Esophagus mucosa (tissue), 1 donor: ENCODE measurements at regions not wholly inside any gene's neighbourhood (a gene's known extent, or its start where the extent isn't known, plus 50 kb on each side); places are given as distances from the start of the nearest gene placed in this dataset.
"Not testable (repeated sequence)": the region's sequence is repeated elsewhere in the genome, so short reads cannot be mapped to it uniquely, and the experiment has no call there.

Source experiments
- ATAC-seq: fragments of 200-7000 bp; cut with Tn5 transposase; one replicate; pipeline ENCODE4 v1.9.1; 2020
- donor health status: DM: yes; HTN: yes; CAD: no.

DNA sequence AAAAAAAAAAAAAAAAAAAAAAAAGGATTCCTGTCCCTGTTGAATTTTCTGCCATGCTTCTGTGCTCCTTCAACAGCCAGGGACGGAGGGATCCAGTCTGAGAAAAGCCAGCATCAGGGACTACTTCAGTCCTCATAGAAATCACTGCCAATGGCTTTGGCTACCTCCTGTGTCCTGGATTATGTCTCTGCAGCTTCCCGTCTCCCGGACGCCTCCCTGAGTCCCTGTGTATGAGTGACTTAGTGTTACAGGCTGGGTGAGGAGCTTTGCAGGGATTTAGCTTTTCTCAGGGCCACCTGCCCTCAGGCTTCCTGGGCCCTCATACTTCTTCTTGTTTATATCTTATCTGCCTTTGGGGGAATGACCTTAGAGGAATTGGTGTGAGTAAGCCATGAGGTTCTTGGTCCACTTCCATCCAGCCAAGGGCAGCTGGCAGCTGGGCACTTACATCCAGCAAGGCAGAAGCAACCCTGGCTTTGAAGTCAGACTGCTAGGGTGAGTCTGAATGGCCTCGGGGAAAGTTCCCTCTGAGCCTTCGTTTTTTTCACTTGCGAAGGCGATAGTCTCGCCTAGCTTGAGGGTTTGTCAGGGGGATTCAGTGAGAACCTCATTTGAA, 83.6 kb upstream of the CRYM start:
- not testable (repeated sequence) for ATAC-seq

- ATAC-seq, result not testable (repeated sequence)
Observed at GRCh38 chr16:21361045-21361444, 83.0 kb upstream of the CRYM start.

- not testable (repeated sequence) for ATAC-seq
Observed at GRCh38 chr16:21359513-21359912, 81.4 kb upstream of the CRYM start.

- ATAC-seq, result peak; percentile 40
Observed at GRCh38 chr16:21358261-21358795, 80.2 kb upstream of the CRYM start.

DNA sequence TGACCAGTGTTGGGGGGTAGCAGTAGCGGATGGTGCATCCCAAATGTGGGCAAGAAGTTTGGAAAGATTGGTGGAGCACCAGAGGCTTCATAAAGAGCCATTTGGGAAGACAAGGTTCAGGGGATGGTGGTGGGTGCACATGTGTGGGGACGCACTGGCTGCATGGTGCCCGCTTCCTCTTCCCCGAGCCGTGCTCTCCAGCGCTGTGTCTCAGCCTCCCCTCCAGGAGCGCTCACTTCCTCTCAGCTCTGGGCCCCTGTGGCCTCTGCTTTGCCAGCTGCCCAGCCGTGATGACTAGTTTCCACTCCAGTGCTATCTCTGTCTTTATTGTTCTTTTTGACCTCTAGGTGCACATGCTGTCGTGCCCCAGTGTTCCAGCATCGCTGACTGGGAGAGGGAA, 78.2 kb upstream of the CRYM start:
- peak; percentile 30 for ATAC-seq

GRCh38 chr16:21351433-21351832, 73.3 kb upstream of the CRYM start:
- ATAC-seq, result not testable (repeated sequence)

DNA sequence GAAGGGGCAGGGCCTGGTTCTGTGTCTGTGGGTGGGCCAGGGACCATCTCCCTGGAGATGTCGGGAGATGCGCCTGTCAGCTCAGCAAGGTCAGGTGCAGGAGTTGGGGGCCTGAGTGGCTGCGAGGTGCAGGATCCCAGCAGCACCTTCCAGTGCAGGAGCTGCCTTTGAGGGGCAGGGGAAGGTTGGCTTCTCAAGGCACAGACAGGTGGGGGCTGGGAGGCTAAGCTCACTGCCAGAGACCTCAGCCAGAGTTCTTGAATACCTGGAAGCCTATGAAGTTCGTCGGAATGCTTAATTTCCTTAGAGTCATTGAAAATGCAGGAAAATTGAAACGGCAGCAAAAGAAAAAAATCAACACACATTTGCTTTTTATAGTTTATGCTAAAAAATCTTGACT, 72.8 kb upstream of the CRYM start:
- not testable (repeated sequence) for ATAC-seq

DNA sequence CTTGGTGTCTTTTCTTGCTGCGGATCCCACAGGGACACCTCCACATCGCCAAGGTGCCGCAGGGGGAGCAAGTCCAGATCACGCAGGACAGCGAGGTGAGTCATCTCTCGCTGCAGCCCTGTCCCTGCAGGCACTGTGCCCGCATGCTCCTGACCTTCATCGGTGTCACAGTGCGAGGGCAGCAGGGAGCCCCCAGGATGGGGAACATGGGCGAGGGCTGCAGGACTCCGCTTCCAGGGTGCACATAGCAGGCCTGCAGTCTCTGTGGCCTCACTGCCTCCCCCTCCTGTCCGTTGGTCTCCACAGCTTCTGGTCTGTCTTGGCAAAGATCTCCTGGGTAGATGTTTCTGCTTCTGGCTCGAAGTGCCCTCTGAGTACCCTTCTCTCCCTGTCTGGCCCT, 71.2 kb upstream of the CRYM start:
- not testable (repeated sequence) for ATAC-seq

DNA sequence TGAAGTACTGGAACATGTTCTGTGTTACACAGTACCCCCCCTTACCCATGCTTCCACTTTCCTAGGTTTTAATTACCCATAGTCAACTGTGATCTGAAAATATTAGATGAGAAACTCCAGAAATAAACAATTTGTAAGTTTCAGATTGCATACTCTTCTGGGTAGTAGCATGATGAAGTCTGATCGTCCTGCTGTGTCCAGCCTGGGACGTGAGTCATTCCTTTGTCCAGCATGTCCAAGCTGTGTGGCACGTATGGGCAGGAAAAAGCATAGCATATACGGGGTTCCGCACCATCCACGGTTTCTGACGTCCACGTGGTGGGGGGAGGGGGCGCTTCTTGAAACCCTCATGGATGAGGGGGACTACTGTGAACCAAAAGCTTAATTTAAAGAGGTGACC, 70.7 kb upstream of the CRYM start:
- ATAC-seq, result not testable (repeated sequence)

GRCh38 chr16:21347538-21347937, 69.4 kb upstream of the CRYM start:
- not testable (repeated sequence) for ATAC-seq

DNA sequence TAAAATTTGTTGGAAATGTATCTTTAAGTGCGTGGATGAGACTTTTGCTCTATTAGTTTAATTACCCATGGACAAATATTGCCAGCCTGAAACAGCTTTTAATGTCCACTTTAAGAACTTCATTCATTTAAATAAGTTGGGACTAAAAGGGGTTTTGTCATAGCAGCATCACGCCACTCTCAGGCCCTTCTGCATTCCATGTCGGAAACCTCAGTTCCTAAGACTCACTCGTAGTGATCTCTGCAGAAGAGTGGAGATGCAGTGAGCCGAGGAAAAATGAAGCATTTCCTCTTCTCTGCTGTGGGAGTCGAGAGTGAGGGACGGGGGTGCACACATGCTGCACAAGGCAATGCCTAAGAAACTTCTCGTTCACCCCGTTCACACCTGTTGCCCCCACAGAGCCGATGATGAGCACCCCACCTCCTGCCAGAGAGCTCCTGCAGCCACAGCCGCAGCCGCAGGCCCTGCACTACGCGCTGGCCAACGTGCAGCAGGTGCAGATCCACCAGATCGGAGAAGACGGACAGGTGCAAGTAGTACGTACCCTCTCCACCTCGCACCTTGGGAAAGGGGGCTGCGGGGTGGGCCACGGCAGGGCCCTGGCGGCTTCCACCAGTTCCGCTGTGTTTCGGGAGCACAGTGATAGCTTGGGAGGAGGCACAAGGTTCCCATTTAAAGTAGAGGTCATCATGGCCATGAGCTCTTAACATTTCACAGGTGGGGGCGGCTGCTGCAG, 68.8 kb upstream of the CRYM start:
- ATAC-seq, result peak; percentile 25

DNA sequence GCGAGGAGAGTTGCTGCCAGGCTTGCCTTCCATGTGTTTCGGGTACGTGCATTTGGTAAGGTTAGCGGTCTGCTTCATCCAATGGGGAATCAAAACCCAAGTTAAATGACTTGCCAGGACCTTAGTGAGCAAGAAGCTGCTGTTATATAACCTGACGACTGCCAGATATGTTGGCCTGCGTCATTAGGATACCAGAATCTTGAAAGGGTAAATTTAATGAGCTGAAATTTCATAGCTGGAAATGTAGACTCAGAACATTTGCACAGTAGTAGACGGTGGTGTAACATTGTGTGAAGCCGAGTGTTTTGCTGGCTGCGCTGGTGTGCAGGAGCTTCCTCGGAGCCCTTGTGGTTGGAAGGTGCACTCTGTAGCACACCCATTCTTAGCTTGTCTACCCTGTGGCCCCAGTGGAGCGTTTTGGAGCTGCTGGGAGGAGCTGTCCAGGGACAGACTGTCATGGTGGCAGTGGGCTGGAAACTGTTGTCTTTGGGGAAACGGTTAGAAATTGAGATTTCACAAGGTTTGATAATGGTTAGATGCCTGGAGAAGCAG, 66.3 kb upstream of the CRYM start:
- not testable (repeated sequence) for ATAC-seq

DNA sequence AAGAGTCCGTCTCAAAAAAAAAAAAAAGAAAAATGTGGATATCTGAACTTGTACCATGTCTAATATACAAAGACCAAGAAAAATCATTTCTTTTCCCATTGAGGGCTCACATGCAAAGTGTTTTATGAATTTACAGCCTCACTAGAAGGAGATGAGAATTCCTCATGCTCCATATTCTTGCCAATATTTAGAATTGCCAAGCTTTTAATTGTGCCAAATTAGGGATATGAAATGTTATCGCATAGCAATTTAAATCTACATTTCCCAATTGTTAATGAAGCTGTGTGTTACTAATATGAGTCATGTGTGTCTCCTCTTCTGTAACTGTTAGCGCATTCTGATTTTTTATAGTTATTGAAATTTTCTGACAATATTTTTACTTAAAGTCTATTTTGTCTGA, 63.0 kb upstream of the CRYM start:
- ATAC-seq, result no peak

DNA sequence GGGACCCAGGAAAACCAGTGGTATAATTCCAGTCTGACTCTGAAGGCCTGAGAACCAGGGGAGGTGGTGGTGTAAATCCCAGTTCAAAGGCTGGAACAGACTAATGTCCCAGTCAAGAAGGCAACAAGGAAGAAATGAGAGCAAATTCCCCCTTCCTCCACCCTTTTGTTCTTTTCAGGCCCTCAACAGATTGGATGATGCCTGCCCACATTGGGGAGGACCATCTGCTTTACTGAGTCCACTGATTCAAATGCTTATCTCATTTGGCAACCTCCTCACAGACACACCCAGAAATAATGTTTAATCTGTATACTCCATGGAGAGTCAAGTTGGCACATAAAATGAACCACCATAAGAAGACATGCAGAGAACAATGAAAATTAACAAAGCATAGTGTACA, 61.9 kb upstream of the CRYM start:
- no peak for ATAC-seq

- ATAC-seq, result no peak
Observed at GRCh38 chr16:21339269-21339641, 61.2 kb upstream of the CRYM start.

GRCh38 chr16:21338537-21339268, 60.6 kb upstream of the CRYM start:
- no peak for ATAC-seq

GRCh38 chr16:21336231-21336630, 58.1 kb upstream of the CRYM start:
- ATAC-seq, result no peak

GRCh38 chr16:21334188-21335146, 56.4 kb upstream of the CRYM start:
- not testable (repeated sequence) for ATAC-seq

DNA sequence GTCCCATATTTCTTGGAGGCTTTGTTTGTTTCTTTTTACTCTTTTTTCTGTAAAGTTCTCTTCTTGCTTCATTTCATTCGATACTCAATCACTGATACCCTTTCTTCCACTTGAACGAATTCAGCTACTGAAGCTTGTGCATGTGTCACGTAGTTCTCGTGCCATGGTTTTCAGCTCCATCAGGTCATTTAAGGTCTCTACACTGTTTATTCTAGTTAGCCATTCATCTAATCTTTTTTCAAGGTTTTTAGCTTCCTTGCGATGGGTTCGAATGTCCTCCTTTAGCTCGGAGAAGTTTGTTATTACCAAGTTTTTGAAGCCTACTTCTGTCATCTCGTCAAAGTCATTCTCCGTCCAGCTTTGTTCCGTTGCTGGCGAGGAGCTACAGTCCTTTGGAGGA, 55.6 kb upstream of the CRYM start:
- not testable (repeated sequence) for ATAC-seq
